ENCODE measurements at regions not wholly inside any gene's neighbourhood (a gene's known extent, or its start where the extent isn't known, plus 50 kb on each side); places are given as distances from the start of the nearest gene placed in this dataset.
"Not testable (repeated sequence)": the region's sequence is repeated elsewhere in the genome, so short reads cannot be mapped to it uniquely, and the experiment has no call there.

- DNase-seq, result no peak
Observed at GRCh38 chr16:66088681-66089080, 277.8 kb upstream of the CDH5 start.

- DNase-seq, result no peak
Observed at GRCh38 chr16:66087308-66087707, 279.2 kb upstream of the CDH5 start.

GRCh38 chr16:66085651-66086050 lies 280.8 kb upstream of the CDH5 start:
- no peak for DNase-seq

GRCh38 chr16:66084731-66085130 lies 281.8 kb upstream of the CDH5 start:
- not testable (repeated sequence) for DNase-seq

- no peak for DNase-seq
Observed at GRCh38 chr16:66084306-66084705, 282.2 kb upstream of the CDH5 start.

GRCh38 chr16:66083171-66083570 lies 283.3 kb upstream of the CDH5 start:
- no peak for DNase-seq

- no peak for DNase-seq
Observed at GRCh38 chr16:66082424-66082823, 284.1 kb upstream of the CDH5 start.

- DNase-seq, result no peak
Observed at GRCh38 chr16:66081775-66082366, 284.6 kb upstream of the CDH5 start.

GRCh38 chr16:66079671-66080334 lies 286.7 kb upstream of the CDH5 start:
- no peak for DNase-seq

- no peak for DNase-seq
Observed at GRCh38 chr16:66070140-66070917, 296.2 kb upstream of the CDH5 start.

GRCh38 chr16:66069587-66069986 lies 296.9 kb upstream of the CDH5 start:
- DNase-seq, result no peak

- no peak for DNase-seq
Observed at GRCh38 chr16:66066404-66066803, 300.1 kb upstream of the CDH5 start.

- DNase-seq, result no peak
Observed at GRCh38 chr16:66065925-66066324, 300.6 kb upstream of the CDH5 start.

- DNase-seq, result no peak
Observed at GRCh38 chr16:66064801-66065530, 301.5 kb upstream of the CDH5 start.

GRCh38 chr16:66058832-66059231 lies 307.7 kb upstream of the CDH5 start:
- DNase-seq, result no peak

GRCh38 chr16:66058172-66058691 lies 308.3 kb upstream of the CDH5 start:
- DNase-seq, result no peak

- no peak for DNase-seq
Observed at GRCh38 chr16:66057057-66057456, 309.4 kb upstream of the CDH5 start.

- no peak for DNase-seq
Observed at GRCh38 chr16:66054095-66054494, 312.4 kb upstream of the CDH5 start.

GRCh38 chr16:66052745-66053144 lies 313.7 kb upstream of the CDH5 start:
- DNase-seq, result no peak

- no peak for DNase-seq
Observed at GRCh38 chr16:66050991-66051390, 315.5 kb upstream of the CDH5 start.

- no peak for DNase-seq
Observed at GRCh38 chr16:66049865-66050264, 316.6 kb upstream of the CDH5 start.

- no peak for DNase-seq
Observed at GRCh38 chr16:66045626-66046025, 320.9 kb upstream of the CDH5 start.

- no peak for DNase-seq
Observed at GRCh38 chr16:66044556-66044955, 321.9 kb upstream of the CDH5 start.
